ENCODE measurements at regions not wholly inside any gene's neighbourhood (a gene's known extent, or its start where the extent isn't known, plus 50 kb on each side); places are given as distances from the start of the nearest gene placed in this dataset.

- H3F3A ChIP-seq (ENCODE audit: insufficient read depth, low read length) = no peaks in the 10 kb centered on the region
- no peaks in the 10 kb centered on the region for H3K9me3 ChIP-seq (ENCODE audit: low read length)
- no peak overlapping the region for H3K27ac ChIP-seq (ENCODE audit: low read depth, low read length, poor library complexity, severe bottlenecking)
- H3K27me3 ChIP-seq (ENCODE audit: insufficient read depth, low read length) = no peaks in the 10 kb centered on the region
- H3K79me2 ChIP-seq (ENCODE audit: insufficient read depth, low read length) = no peaks in the 10 kb centered on the region
- H3K9me2 ChIP-seq (ENCODE audit: low read depth, low read length) = no peaks in the 10 kb centered on the region
- H4K20me1 ChIP-seq (ENCODE audit: insufficient read depth, low read length) = no peaks in the 10 kb centered on the region
- H3K4me3 ChIP-seq (ENCODE audit: low read depth, low read length, poor library complexity, severe bottlenecking) = no peak overlapping the region
- no peaks in the 10 kb centered on the region for H3K4me1 ChIP-seq (ENCODE audit: insufficient read depth, low read length, severe bottlenecking)
- H2AFZ ChIP-seq (ENCODE audit: low read length) = no peak overlapping the region
- no peak for TF ChIP-seq EZH2 (IDR thresholded peaks at IDR 0.05; ENCODE audit: borderline replicate concordance, low read length)
- TF ChIP-seq, protein P1, sequence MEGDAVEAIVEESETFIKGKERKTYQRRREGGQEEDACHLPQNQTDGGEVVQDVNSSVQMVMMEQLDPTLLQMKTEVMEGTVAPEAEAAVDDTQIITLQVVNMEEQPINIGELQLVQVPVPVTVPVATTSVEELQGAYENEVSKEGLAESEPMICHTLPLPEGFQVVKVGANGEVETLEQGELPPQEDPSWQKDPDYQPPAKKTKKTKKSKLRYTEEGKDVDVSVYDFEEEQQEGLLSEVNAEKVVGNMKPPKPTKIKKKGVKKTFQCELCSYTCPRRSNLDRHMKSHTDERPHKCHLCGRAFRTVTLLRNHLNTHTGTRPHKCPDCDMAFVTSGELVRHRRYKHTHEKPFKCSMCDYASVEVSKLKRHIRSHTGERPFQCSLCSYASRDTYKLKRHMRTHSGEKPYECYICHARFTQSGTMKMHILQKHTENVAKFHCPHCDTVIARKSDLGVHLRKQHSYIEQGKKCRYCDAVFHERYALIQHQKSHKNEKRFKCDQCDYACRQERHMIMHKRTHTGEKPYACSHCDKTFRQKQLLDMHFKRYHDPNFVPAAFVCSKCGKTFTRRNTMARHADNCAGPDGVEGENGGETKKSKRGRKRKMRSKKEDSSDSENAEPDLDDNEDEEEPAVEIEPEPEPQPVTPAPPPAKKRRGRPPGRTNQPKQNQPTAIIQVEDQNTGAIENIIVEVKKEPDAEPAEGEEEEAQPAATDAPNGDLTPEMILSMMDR (IDR thresholded peaks at IDR 0.05; ENCODE audit: low read length) = no peak
- no peak overlapping the region for H3K4me2 ChIP-seq (ENCODE audit: low read length)
- no peaks in the 10 kb centered on the region for H3K36me3 ChIP-seq (ENCODE audit: insufficient read depth, low read length)
- H3K9ac ChIP-seq (ENCODE audit: low read length) = no peak overlapping the region
Measured at GRCh38 chr9:89699646-89700045, 94.8 kb downstream of the GADD45G start.

DNA sequence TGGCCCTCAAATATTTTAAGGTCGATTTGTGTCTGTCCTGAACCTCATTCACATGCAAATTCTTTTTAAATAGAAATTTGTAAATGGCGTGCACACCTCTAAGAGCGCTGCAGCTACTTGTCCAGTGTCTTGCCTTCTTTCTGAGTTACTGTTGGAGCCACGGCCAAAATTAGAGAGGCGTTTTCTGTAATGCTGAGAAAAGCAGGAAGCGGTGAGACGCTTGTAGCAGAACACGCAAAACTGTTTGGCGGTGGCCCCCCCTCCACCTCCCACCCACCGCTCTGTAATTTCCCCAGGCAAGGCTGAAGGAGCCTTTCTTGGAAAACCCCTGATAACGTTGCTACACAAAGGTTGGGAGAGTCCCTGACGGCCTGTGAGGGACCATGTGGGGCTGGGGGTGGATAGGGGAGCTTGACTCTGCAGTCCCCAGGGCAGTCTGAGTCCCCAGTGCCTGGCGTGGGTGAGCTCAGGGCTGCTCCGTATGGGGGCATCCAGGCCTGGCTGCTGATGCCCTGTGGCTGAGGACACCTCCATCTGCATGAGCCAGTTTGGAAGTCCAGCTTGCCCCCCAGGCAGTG lies 96.5 kb downstream of the GADD45G start:
- TF ChIP-seq EZH2 (IDR thresholded peaks at IDR 0.05; ENCODE audit: borderline replicate concordance, low read length) = no peak
- H3K9me3 ChIP-seq (ENCODE audit: low read length) = no peaks in the 10 kb centered on the region
- H3K9me2 ChIP-seq (ENCODE audit: low read depth, low read length) = no peaks in the 10 kb centered on the region
- no peak overlapping the region for H3K27ac ChIP-seq (ENCODE audit: low read depth, low read length, poor library complexity, severe bottlenecking)
- H3F3A ChIP-seq (ENCODE audit: insufficient read depth, low read length) = no peaks in the 10 kb centered on the region
- H3K4me1 ChIP-seq (ENCODE audit: insufficient read depth, low read length, severe bottlenecking) = no peaks in the 10 kb centered on the region
- H3K4me2 ChIP-seq (ENCODE audit: low read length) = no peak overlapping the region
- no peaks in the 10 kb centered on the region for H3K27me3 ChIP-seq (ENCODE audit: insufficient read depth, low read length)
- no peak overlapping the region for H3K9ac ChIP-seq (ENCODE audit: low read length)
- no peaks in the 10 kb centered on the region for H3K79me2 ChIP-seq (ENCODE audit: insufficient read depth, low read length)
- no peak overlapping the region for H3K4me3 ChIP-seq (ENCODE audit: low read depth, low read length, poor library complexity, severe bottlenecking)
- H4K20me1 ChIP-seq (ENCODE audit: insufficient read depth, low read length) = no peaks in the 10 kb centered on the region
- no peaks in the 10 kb centered on the region for H3K36me3 ChIP-seq (ENCODE audit: insufficient read depth, low read length)
- H2AFZ ChIP-seq (ENCODE audit: low read length) = no peak overlapping the region

DNA sequence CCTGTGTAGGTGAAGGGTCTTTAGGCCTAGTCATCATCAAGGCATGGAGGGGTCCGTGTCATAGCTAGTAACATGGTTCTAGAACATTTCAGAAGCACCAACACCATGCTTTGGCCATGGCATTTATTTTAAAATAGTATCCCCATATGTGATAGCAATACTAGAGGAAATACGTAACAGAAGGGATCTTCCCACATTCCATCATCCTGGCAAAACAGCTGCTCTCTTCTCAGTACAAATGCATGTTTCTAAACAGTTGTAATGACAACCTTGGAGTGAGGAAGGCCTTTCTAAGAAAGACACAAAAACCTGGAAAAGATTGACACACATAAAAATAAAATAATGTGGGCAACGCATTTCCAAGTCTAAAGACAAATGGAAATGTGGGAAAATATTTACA lies 97.6 kb downstream of the GADD45G start:
- no peaks in the 10 kb centered on the region for H3K9me3 ChIP-seq (ENCODE audit: low read length)
- H3K36me3 ChIP-seq (ENCODE audit: insufficient read depth, low read length) = no peaks in the 10 kb centered on the region
- H3K79me2 ChIP-seq (ENCODE audit: insufficient read depth, low read length) = no peaks in the 10 kb centered on the region
- no peaks in the 10 kb centered on the region for H3K9me2 ChIP-seq (ENCODE audit: low read depth, low read length)
- H3K4me3 ChIP-seq (ENCODE audit: low read depth, low read length, poor library complexity, severe bottlenecking) = no peak overlapping the region
- H3K4me1 ChIP-seq (ENCODE audit: insufficient read depth, low read length, severe bottlenecking) = no peaks in the 10 kb centered on the region
- no peaks in the 10 kb centered on the region for H3K27me3 ChIP-seq (ENCODE audit: insufficient read depth, low read length)
- H2AFZ ChIP-seq (ENCODE audit: low read length) = no peak overlapping the region
- H3F3A ChIP-seq (ENCODE audit: insufficient read depth, low read length) = no peaks in the 10 kb centered on the region
- no peak for TF ChIP-seq EZH2 (IDR thresholded peaks at IDR 0.05; ENCODE audit: borderline replicate concordance, low read length)
- TF ChIP-seq, protein P1 (IDR thresholded peaks at IDR 0.05; ENCODE audit: low read length) = no peak
- H4K20me1 ChIP-seq (ENCODE audit: insufficient read depth, low read length) = no peaks in the 10 kb centered on the region
- no peak overlapping the region for H3K4me2 ChIP-seq (ENCODE audit: low read length)
- H3K9ac ChIP-seq (ENCODE audit: low read length) = no peak overlapping the region
- no peak overlapping the region for H3K27ac ChIP-seq (ENCODE audit: low read depth, low read length, poor library complexity, severe bottlenecking)

DNA sequence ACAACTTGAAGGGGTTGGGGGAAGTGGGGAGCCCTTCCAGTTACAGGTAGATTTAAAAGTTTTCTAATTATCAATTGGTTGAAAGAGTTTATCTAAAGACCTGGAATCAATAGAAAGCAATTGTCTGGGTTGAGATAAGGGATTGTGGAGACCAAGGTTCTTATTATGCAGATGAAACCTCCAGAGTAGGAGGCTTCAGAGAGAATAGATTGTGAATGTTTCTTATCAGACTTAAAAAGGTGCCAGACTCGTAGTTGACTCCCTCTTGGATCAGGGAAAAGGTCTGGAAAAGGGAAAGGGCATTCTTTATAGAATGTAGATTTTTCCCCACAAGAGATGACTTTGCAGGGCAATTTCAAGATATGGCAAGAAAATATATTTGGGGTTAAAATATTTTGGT lies 100.8 kb downstream of the GADD45G start:
- TF ChIP-seq EZH2 (IDR thresholded peaks at IDR 0.05; ENCODE audit: borderline replicate concordance, low read length) = no peak
- TF ChIP-seq, protein P1 (IDR thresholded peaks at IDR 0.05; ENCODE audit: low read length) = no peak
- H4K20me1 ChIP-seq (ENCODE audit: insufficient read depth, low read length) = no peaks in the 10 kb centered on the region
- no peak overlapping the region for H3K27ac ChIP-seq (ENCODE audit: low read depth, low read length, poor library complexity, severe bottlenecking)

More for the DNA sequence above, 100.8 kb downstream of the GADD45G start:
- no peaks in the 10 kb centered on the region for H3K27me3 ChIP-seq (ENCODE audit: insufficient read depth, low read length)
- H3K36me3 ChIP-seq (ENCODE audit: insufficient read depth, low read length) = no peaks in the 10 kb centered on the region
- no peaks in the 10 kb centered on the region for H3K79me2 ChIP-seq (ENCODE audit: insufficient read depth, low read length)
- no peaks in the 10 kb centered on the region for H3K9me3 ChIP-seq (ENCODE audit: low read length)
- no peak overlapping the region for H3K4me3 ChIP-seq (ENCODE audit: low read depth, low read length, poor library complexity, severe bottlenecking)
- no peaks in the 10 kb centered on the region for H3F3A ChIP-seq (ENCODE audit: insufficient read depth, low read length)
- H3K4me1 ChIP-seq (ENCODE audit: insufficient read depth, low read length, severe bottlenecking) = no peaks in the 10 kb centered on the region
- no peak overlapping the region for H3K9ac ChIP-seq (ENCODE audit: low read length)
- no peak overlapping the region for H3K4me2 ChIP-seq (ENCODE audit: low read length)
- no peak overlapping the region for H2AFZ ChIP-seq (ENCODE audit: low read length)
- no peaks in the 10 kb centered on the region for H3K9me2 ChIP-seq (ENCODE audit: low read depth, low read length)

Data from OCI-LY1 (cell line).